GM18873 (cell line): ENCODE measurements at regions not wholly inside any gene's neighbourhood (a gene's known extent, or its start where the extent isn't known, plus 50 kb on each side); places are given as distances from the start of the nearest gene placed in this dataset.
"Not testable (repeated sequence)": the region's sequence is repeated elsewhere in the genome, so short reads cannot be mapped to it uniquely, and the experiment has no call there.

Experiments used
- ATAC-seq: cut with Tn5 transposase; IDR thresholded peaks from one replicate; pipeline ENCODE4 v1.9.1; 2021; ENCODE audit warnings: mild to moderate bottlenecking, moderate library complexity, moderate number of reproducible peaks; ENCODE audit not compliant: unreplicated experiment, low FRiP score

- not testable (repeated sequence) for ATAC-seq
Measured at GRCh38 chr12:9543341-9543740, 64.4 kb downstream of the KLRB1 start.

- ATAC-seq, result not testable (repeated sequence)
Measured at GRCh38 chr12:9542827-9543226, 64.9 kb downstream of the KLRB1 start.

GRCh38 chr12:9515925-9516324 is 91.8 kb downstream of the KLRB1 start:
- ATAC-seq, result not testable (repeated sequence)

GRCh38 chr12:9512695-9513094 is 95.0 kb downstream of the KLRB1 start:
- not testable (repeated sequence) for ATAC-seq

GRCh38 chr12:9510392-9511011 is 97.2 kb downstream of the KLRB1 start:
- ATAC-seq, result not testable (repeated sequence)

- ATAC-seq, result no peak
Measured at GRCh38 chr12:9509464-9510161, 98.1 kb downstream of the KLRB1 start.

- ATAC-seq, result no peak
Measured at GRCh38 chr12:9506746-9507145, 101.0 kb downstream of the KLRB1 start.

- ATAC-seq, result not testable (repeated sequence)
Measured at GRCh38 chr12:9503384-9503783, 104.3 kb downstream of the KLRB1 start.

GRCh38 chr12:9502845-9503244 is 104.9 kb downstream of the KLRB1 start:
- ATAC-seq, result not testable (repeated sequence)

GRCh38 chr12:9493325-9493724 is 114.4 kb downstream of the KLRB1 start:
- ATAC-seq, result not testable (repeated sequence)

- not testable (repeated sequence) for ATAC-seq
Measured at GRCh38 chr12:9481289-9481688, 126.4 kb downstream of the KLRB1 start.

GRCh38 chr12:9474197-9474596 is 133.5 kb downstream of the KLRB1 start:
- ATAC-seq, result not testable (repeated sequence)

GRCh38 chr12:9473638-9474037 is 134.1 kb downstream of the KLRB1 start:
- ATAC-seq, result not testable (repeated sequence)

- ATAC-seq, result not testable (repeated sequence)
Measured at GRCh38 chr12:9471501-9471900, 136.2 kb downstream of the KLRB1 start.

- not testable (repeated sequence) for ATAC-seq
Measured at GRCh38 chr12:9470367-9470766, 137.3 kb downstream of the KLRB1 start.

- ATAC-seq, result not testable (repeated sequence)
Measured at GRCh38 chr12:9469956-9470355, 137.8 kb downstream of the KLRB1 start.

- ATAC-seq, result not testable (repeated sequence)
Measured at GRCh38 chr12:9469463-9469862, 138.3 kb downstream of the KLRB1 start.

GRCh38 chr12:9468998-9469397 is 138.7 kb downstream of the KLRB1 start:
- not testable (repeated sequence) for ATAC-seq

- ATAC-seq, result not testable (repeated sequence)
Measured at GRCh38 chr12:9468144-9468543, 139.6 kb downstream of the KLRB1 start.

GRCh38 chr12:9464408-9464807 is 143.3 kb downstream of the KLRB1 start:
- no peak for ATAC-seq

GRCh38 chr12:9455516-9455915 is 152.2 kb downstream of the KLRB1 start:
- ATAC-seq, result not testable (repeated sequence)

- not testable (repeated sequence) for ATAC-seq
Measured at GRCh38 chr12:9454021-9454420, 153.7 kb downstream of the KLRB1 start.
